Kidney epithelial cell (primary cell): ENCODE measurements at regions not wholly inside any gene's neighbourhood (a gene's known extent, or its start where the extent isn't known, plus 50 kb on each side); places are given as distances from the start of the nearest gene placed in this dataset.

ENCODE experiments used
- DNase-seq: peaks from one replicate; pipeline ENCODE4 v3.0.0-alpha.2; 2010; ENCODE audit warnings: low read depth
- H3K27me3 ChIP-seq: 2 replicates; pipeline ENCODE4 v1.6.0; 2011; ENCODE audit warnings: low read length; ENCODE audit not compliant: control insufficient read depth, insufficient read depth
- H3K36me3 ChIP-seq: 2 replicates; pipeline ENCODE4 v1.5.1; 2011; ENCODE audit warnings: low read length; ENCODE audit not compliant: control insufficient read depth, insufficient read depth
- H3K4me3 ChIP-seq: 2 replicates; pipeline ENCODE4 v1.5.1; 2011; ENCODE audit warnings: low read depth, mild to moderate bottlenecking, control low read depth, low read length
- TF ChIP-seq, protein P1 (sequence below): IDR thresholded peaks from 2 replicates; pipeline ENCODE4 v1.5.1; 2011; ENCODE audit warnings: mild to moderate bottlenecking, moderate library complexity, low read length, control low read depth, inconsistent platforms; ENCODE audit not compliant: insufficient read depth, poor library complexity, severe bottlenecking

DNA sequence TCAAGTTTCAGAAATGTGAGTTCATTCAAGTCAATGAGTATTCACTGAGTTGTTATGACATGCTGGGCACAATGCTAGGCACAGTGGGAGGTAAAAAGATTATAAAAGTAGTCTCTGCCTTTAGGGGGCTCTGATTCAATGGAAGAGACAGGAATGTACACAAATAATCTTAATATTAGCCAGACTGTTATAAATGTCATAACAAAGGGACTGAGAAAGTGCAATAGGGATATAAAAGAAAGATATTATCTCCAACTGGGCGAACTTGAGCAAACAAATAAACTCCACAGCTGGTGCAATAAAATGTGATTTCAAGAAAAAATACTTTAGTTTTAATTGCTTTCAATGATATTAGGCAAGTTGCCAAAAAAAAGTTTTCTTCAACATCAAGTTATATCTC is 755.2 kb downstream of the BRINP1 start:
- no peak for DNase-seq
- no peaks in the 10 kb centered on the region for H3K36me3 ChIP-seq
- TF ChIP-seq, protein P1, sequence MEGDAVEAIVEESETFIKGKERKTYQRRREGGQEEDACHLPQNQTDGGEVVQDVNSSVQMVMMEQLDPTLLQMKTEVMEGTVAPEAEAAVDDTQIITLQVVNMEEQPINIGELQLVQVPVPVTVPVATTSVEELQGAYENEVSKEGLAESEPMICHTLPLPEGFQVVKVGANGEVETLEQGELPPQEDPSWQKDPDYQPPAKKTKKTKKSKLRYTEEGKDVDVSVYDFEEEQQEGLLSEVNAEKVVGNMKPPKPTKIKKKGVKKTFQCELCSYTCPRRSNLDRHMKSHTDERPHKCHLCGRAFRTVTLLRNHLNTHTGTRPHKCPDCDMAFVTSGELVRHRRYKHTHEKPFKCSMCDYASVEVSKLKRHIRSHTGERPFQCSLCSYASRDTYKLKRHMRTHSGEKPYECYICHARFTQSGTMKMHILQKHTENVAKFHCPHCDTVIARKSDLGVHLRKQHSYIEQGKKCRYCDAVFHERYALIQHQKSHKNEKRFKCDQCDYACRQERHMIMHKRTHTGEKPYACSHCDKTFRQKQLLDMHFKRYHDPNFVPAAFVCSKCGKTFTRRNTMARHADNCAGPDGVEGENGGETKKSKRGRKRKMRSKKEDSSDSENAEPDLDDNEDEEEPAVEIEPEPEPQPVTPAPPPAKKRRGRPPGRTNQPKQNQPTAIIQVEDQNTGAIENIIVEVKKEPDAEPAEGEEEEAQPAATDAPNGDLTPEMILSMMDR, result no peak
- H3K4me3 ChIP-seq, result no peak overlapping the region
- H3K27me3 ChIP-seq, result no peaks in the 10 kb centered on the region

DNA sequence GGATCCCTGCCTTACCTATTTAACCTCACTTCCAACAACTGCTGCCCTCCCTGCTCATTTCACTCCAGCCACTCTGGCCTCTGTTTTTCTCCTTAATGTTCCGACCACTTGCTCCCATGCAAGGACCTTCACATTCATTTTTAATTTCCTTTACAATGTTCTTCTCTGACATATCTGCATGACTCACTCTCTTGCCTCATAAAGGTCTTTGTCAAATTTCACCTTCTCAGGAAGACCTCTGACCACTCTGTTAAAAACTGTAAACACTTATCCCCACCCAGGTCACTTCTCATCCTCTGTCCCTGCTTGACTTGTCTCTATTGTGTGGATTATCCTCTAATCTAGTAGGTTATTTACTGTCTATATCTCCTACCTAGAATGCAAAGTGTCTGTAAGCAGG is 751.2 kb downstream of the BRINP1 start:
- TF ChIP-seq, protein P1, result no peak
- no peak for DNase-seq
- Histone ChIP-seq H3K36me3 (no peaks in the 10 kb centered on the region), H3K27me3 (no peaks in the 10 kb centered on the region), H3K4me3 (no peak overlapping the region)

DNA sequence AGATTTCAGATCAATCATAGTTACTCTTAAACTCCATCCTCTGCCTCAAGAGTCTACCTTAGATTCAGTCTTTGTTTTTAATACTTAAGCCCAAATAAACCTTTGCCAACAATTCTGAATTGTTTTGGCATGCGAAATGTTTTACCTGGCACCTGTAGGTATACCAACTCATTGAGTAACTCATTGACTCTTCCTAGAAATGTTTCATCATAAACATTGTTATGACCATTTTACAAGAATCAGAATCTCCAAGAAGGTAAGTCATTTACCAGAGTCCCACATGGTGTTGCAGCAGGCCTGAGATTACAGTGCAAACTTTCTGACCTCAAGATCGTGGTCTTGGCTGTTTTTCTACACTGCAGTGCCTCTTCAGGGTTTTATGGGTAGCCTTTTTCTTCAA is 750.4 kb downstream of the BRINP1 start:
- no peaks in the 10 kb centered on the region for H3K36me3 ChIP-seq
- H3K4me3 ChIP-seq, result no peak overlapping the region
- TF ChIP-seq, protein P1, result no peak
- no peaks in the 10 kb centered on the region for H3K27me3 ChIP-seq
- no peak for DNase-seq

DNA sequence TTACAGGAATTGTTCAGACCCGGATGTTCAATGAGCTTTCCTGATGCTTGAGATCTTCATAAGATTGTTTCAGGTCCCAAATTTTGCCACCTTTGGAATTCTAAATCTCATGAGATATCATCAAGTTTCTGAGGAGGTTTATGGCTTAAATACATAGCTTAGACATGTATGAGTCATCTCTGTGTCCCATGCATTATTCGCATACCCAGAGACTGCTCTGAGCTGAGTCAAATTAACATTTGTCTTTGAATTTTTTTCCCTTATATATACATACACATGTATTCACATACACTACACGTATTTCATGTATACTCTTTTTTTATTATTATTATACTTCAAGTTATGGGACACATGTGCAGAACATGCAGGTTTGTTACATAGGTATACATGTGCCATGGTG is 744.6 kb downstream of the BRINP1 start:
- Histone ChIP-seq H3K27me3 (no peaks in the 10 kb centered on the region), H3K36me3 (no peaks in the 10 kb centered on the region), H3K4me3 (no peak overlapping the region)
- no peak for DNase-seq
- TF ChIP-seq, protein P1, result no peak

DNA sequence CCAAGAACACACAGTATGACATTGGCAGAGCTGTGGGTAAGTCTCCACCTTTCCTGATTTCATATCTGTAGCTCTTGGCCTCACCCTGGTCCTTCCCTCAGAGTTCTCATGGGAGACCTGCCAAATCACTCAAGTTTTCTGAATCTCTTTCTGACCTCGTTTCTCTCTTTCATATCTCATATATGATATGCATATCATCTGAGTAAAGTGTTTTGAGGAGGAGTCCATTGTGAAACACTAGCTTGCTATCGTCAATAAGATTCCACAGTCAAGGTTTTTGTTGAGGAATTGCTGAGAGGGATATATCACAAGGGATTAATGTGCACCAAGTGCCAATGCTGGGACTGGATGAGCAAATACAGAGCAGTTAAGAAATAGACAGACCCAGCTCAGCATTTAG is 739.2 kb downstream of the BRINP1 start:
- no peak for DNase-seq
- TF ChIP-seq, protein P1, result no peak
- Histone ChIP-seq H3K36me3 (no peaks in the 10 kb centered on the region), H3K4me3 (no peak overlapping the region), H3K27me3 (no peaks in the 10 kb centered on the region)

DNA sequence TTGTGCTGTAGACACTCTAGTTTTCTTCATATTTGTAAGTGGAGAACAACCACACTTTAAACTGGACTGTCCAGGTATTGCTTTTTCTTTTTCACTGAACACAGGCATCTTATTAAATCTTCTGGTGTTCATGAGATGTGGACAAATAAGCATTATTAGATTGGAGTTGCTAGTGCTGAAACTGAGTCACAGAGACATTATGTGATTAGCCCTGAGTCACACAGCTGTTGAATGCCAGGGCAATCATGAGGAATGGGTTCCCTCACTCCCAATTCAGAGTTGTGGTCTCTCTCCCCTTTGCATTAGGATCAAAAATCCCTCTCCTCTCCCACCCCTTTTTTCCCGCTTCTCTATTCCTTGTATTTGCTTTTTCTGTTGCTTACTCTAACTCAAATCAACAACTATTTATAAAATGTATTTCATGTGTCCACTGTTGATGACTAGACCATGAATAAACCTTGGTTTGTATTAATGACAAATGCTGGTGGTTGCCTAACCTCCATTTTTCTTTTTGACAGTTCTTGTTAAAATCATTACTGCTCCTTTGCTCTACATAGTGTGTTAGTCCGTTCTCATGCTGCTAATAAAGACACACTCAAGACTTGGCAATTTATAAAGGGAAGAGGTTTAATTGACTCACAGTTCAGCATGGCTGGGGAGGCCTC is 738.2 kb downstream of the BRINP1 start:
- TF ChIP-seq, protein P1, result no peak
- Histone ChIP-seq H3K36me3 (no peaks in the 10 kb centered on the region), H3K4me3 (no peak overlapping the region), H3K27me3 (no peaks in the 10 kb centered on the region)
- DNase-seq, result no peak
